GM21723 (cell line): ENCODE measurements at regions not wholly inside any gene's neighbourhood (a gene's known extent, or its start where the extent isn't known, plus 50 kb on each side); places are given as distances from the start of the nearest gene placed in this dataset.
"Not testable (repeated sequence)": the region's sequence is repeated elsewhere in the genome, so short reads cannot be mapped to it uniquely, and the experiment has no call there.

Source experiments
- ATAC-seq: cut with Tn5 transposase; IDR thresholded peaks from one replicate; pipeline ENCODE4 v1.9.1; 2021; ENCODE audit warnings: mild to moderate bottlenecking, moderate library complexity; ENCODE audit not compliant: unreplicated experiment

GRCh38 chr12:61934564-61934963 is 325.6 kb upstream of the USP15 start:
- ATAC-seq: no peak

GRCh38 chr12:61939977-61940376 is 320.2 kb upstream of the USP15 start:
- no peak for ATAC-seq

- ATAC-seq: peak; percentile 73
Observed at GRCh38 chr12:61956545-61956944, 303.7 kb upstream of the USP15 start.

- no peak for ATAC-seq
Observed at GRCh38 chr12:61974461-61974860, 285.7 kb upstream of the USP15 start.

GRCh38 chr12:61985830-61986229 is 274.4 kb upstream of the USP15 start:
- ATAC-seq: no peak

- no peak for ATAC-seq
Observed at GRCh38 chr12:61987173-61987572, 273.0 kb upstream of the USP15 start.

- no peak for ATAC-seq
Observed at GRCh38 chr12:61991661-61992060, 268.5 kb upstream of the USP15 start.

GRCh38 chr12:61993734-61994345 is 266.4 kb upstream of the USP15 start:
- ATAC-seq: peak; percentile 74

- ATAC-seq: no peak
Observed at GRCh38 chr12:61996717-61997116, 263.5 kb upstream of the USP15 start.

GRCh38 chr12:61998791-61999190 is 261.4 kb upstream of the USP15 start:
- ATAC-seq: no peak

- no peak for ATAC-seq
Observed at GRCh38 chr12:61999311-61999710, 260.9 kb upstream of the USP15 start.

- ATAC-seq: no peak
Observed at GRCh38 chr12:62001424-62001823, 258.8 kb upstream of the USP15 start.

GRCh38 chr12:62003226-62003625 is 257.0 kb upstream of the USP15 start:
- no peak for ATAC-seq

GRCh38 chr12:62003701-62004100 is 256.5 kb upstream of the USP15 start:
- ATAC-seq: no peak

- ATAC-seq: no peak
Observed at GRCh38 chr12:62005615-62006014, 254.6 kb upstream of the USP15 start.

GRCh38 chr12:62006076-62006732 is 254.0 kb upstream of the USP15 start:
- peak; percentile 81 for ATAC-seq

GRCh38 chr12:62008703-62009102 is 251.5 kb upstream of the USP15 start:
- no peak for ATAC-seq

- no peak for ATAC-seq
Observed at GRCh38 chr12:62009445-62009844, 250.8 kb upstream of the USP15 start.

GRCh38 chr12:62010331-62010906 is 249.8 kb upstream of the USP15 start:
- not testable (repeated sequence) for ATAC-seq

GRCh38 chr12:62010973-62011372 is 249.2 kb upstream of the USP15 start:
- not testable (repeated sequence) for ATAC-seq

- ATAC-seq: no peak
Observed at GRCh38 chr12:62014330-62014729, 245.9 kb upstream of the USP15 start.

- no peak for ATAC-seq
Observed at GRCh38 chr12:62016021-62016420, 244.2 kb upstream of the USP15 start.
